HFFc6 (cell line): ENCODE measurements at regions not wholly inside any gene's neighbourhood (a gene's known extent, or its start where the extent isn't known, plus 50 kb on each side); places are given as distances from the start of the nearest gene placed in this dataset.

Experiments used
- DNase-seq: peaks from one replicate; pipeline ENCODE4 v3.0.0-alpha.2; 2018
- H3K27ac Mint-ChIP-seq: 2 replicates; pipeline ENCODE4 v1.8.0; 2020; ENCODE audit warnings: mild to moderate bottlenecking, mixed read lengths
- H3K27me3 Mint-ChIP-seq: 2 replicates; pipeline ENCODE4 v1.8.0; 2021; ENCODE audit warnings: mild to moderate bottlenecking, moderate library complexity, mixed read lengths; ENCODE audit not compliant: insufficient read depth
- H3K36me3 Mint-ChIP-seq: 2 replicates; pipeline ENCODE4 v1.8.0; 2021; ENCODE audit warnings: low read depth, mixed read lengths
- H3K4me1 Mint-ChIP-seq: 2 replicates; pipeline ENCODE4 v1.8.0; 2020; ENCODE audit warnings: low read depth, mixed read lengths
- H3K4me3 Mint-ChIP-seq: 2 replicates; pipeline ENCODE4 v1.8.0; 2020; ENCODE audit warnings: mild to moderate bottlenecking, moderate library complexity, mixed read lengths
- H3K9me3 Mint-ChIP-seq: 2 replicates; pipeline ENCODE4 v1.8.0; 2020; ENCODE audit warnings: mild to moderate bottlenecking, mixed read lengths
- TF ChIP-seq, protein P1 (sequence below): fragments of 200-600 bp; sonication (generic); IDR thresholded peaks from 2 replicates; pipeline ENCODE4 v1.5.0; 2021; ENCODE audit warnings: antibody characterized with exemption, mild to moderate bottlenecking

DNA sequence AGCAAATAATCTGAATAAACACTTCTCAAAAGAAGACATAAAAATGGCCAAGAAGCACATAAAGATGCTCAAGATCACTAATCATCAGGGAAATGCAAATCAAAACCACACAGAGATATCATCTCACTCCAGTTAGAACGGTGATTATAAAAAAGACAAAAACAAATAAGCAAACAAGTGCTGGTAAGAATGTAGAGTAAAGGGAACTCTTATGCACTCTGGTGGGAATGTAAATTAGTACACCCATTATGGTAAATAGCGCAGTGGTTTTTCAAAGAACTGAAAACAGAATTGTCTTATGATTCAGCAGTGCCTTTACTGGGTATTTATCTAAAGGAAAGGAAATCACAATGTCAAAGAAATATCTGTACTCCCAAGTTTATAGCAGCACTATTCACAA, 343.2 kb downstream of the HAPSTR1 start:
- no peak overlapping the region for H3K27ac Mint-ChIP-seq
- no peak for DNase-seq
- no peaks in the 10 kb centered on the region; the same call in 1 of the 2 replicates for H3K36me3 Mint-ChIP-seq
- H3K4me1 Mint-ChIP-seq: no peaks in the 10 kb centered on the region
- H3K27me3 Mint-ChIP-seq: no peaks in the 10 kb centered on the region
- H3K9me3 Mint-ChIP-seq: peaks cover 32% of the 10 kb centered on the region
- no peak overlapping the region for H3K4me3 Mint-ChIP-seq
- TF ChIP-seq, protein P1, sequence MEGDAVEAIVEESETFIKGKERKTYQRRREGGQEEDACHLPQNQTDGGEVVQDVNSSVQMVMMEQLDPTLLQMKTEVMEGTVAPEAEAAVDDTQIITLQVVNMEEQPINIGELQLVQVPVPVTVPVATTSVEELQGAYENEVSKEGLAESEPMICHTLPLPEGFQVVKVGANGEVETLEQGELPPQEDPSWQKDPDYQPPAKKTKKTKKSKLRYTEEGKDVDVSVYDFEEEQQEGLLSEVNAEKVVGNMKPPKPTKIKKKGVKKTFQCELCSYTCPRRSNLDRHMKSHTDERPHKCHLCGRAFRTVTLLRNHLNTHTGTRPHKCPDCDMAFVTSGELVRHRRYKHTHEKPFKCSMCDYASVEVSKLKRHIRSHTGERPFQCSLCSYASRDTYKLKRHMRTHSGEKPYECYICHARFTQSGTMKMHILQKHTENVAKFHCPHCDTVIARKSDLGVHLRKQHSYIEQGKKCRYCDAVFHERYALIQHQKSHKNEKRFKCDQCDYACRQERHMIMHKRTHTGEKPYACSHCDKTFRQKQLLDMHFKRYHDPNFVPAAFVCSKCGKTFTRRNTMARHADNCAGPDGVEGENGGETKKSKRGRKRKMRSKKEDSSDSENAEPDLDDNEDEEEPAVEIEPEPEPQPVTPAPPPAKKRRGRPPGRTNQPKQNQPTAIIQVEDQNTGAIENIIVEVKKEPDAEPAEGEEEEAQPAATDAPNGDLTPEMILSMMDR: no peak

DNA sequence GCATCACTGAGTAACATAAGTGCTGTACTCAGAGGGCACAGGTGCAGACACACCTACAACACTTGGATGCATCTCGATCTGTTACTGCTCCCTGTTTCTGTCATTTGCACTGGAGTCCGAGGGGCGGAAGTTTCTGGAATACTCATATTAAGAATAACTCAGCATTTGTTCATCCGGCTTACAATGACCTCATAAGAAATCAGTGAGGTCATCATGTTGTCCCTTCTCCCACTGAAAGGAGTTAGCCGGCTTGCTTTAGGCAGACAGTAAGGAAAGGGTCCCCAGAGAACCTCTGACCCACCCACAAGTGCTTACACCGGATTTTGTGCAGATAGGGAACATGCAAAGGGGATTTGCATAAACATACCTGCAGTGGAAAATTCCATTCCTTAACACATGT, 344.7 kb downstream of the HAPSTR1 start:
- Mint-ChIP-seq H3K27me3 (peaks cover 3% of the 10 kb centered on the region; the same call in 1 of the 2 replicates), H3K36me3 (no peaks in the 10 kb centered on the region; the same call in 1 of the 2 replicates), H3K4me1 (no peaks in the 10 kb centered on the region), H3K9me3 (peaks cover 35% of the 10 kb centered on the region), H3K4me3 (no peak overlapping the region), H3K27ac (no peak overlapping the region)
- DNase-seq: no peak
- TF ChIP-seq, protein P1: no peak

DNA sequence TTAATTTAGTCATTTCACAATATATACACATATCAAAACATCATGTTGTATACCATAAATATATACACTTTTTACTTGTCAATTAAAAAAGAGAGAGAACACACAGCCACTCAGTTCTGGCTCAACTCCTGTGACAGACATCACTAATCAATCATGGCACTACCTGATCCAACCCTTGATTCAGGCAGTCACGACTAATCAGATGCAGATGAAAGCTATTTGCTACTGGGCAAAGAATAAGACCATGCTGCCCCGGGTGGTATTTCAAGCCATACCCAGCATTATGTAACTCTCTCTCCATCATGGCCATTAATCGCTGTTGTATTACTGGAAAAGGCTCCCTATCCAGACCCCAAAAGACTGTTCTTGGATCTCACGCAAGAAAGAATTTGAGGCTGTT, 345.7 kb downstream of the HAPSTR1 start:
- Mint-ChIP-seq H3K4me1 (no peaks in the 10 kb centered on the region), H3K27me3 (peaks cover 4% of the 10 kb centered on the region; the same call in 1 of the 2 replicates), H3K27ac (no peak overlapping the region), H3K9me3 (peaks cover 40% of the 10 kb centered on the region), H3K4me3 (no peak overlapping the region), H3K36me3 (no peaks in the 10 kb centered on the region; the same call in 1 of the 2 replicates)
- no peak for DNase-seq
- TF ChIP-seq, protein P1: no peak

DNA sequence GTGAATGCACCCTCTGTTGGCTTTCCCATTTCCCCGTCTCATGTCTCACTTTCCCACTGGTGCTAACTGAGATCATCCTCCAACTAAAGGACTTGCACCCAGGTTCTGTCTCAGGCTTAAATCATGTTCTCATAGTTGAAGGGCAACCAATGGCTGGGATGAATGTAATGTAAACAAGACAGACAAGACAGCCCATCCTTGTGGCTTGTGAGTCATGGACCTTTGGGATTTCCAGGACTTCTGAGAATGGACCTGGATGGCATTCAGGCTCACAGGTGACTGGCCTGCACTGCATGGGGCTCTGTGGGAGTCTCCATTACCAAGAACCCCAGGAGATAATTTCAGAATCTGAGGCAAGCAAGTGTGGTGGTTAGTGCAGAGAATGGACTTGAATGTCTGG, 347.5 kb downstream of the HAPSTR1 start:
- H3K4me1 Mint-ChIP-seq: no peaks in the 10 kb centered on the region
- H3K27me3 Mint-ChIP-seq: peaks cover 4% of the 10 kb centered on the region; the same call in 1 of the 2 replicates
- H3K36me3 Mint-ChIP-seq: no peaks in the 10 kb centered on the region; the same call in 1 of the 2 replicates
- no peak for DNase-seq
- no peak overlapping the region for H3K27ac Mint-ChIP-seq
- no peak overlapping the region for H3K4me3 Mint-ChIP-seq
- peaks cover 39% of the 10 kb centered on the region for H3K9me3 Mint-ChIP-seq
- TF ChIP-seq, protein P1: no peak

DNA sequence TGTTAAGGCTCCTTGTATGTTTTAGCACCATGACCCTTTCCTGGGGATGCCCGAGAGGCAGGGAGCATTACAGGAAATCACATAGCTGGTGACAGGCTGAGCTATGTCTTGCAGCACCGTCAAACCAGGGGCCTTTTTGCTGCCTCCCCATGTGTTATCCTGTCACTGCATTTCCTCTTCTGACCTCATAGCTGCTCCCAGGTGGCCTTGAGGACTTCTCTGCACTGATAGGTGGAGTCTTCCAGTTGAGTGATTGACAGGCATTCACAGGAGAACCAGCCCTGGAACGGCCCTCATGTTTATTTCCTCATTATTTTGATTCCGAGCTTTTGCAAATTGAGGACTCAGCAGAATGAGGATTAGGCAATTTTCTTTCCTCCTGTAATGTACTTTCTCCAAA, 349.6 kb downstream of the HAPSTR1 start:
- Mint-ChIP-seq H3K4me3 (no peak overlapping the region), H3K27me3 (peaks cover 7% of the 10 kb centered on the region; the same call in 1 of the 2 replicates), H3K27ac (no peak overlapping the region), H3K9me3 (peaks cover 45% of the 10 kb centered on the region), H3K36me3 (0 out of 2 replicates have a peak, but pooled peaks cover 1% of the 10 kb centered on the region), H3K4me1 (no peaks in the 10 kb centered on the region)
- TF ChIP-seq, protein P1: no peak
- DNase-seq: no peak

DNA sequence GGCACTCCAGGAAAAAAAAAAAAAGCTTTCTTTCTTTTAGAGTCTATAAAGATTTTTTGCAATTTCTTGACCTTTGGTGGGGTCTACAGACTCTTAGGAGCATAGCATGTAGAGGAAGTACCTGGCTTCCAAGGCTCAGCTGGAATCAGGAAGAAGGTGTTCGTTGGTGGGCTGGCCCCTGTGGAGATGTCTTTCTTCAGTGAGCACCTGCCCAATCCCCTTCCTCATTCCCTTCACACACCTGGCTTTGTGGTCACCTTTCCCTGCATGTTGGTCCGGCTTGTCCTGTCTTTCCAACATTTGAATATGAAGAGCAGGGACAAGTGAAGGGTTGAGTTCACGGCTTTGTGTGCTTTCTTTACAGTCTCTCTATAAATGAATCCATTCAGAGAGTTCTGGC, 352.4 kb downstream of the HAPSTR1 start:
- Mint-ChIP-seq H3K4me3 (no peak overlapping the region), H3K36me3 (peaks cover 9% of the 10 kb centered on the region; the same call in 1 of the 2 replicates), H3K4me1 (no peaks in the 10 kb centered on the region), H3K9me3 (peaks cover 54% of the 10 kb centered on the region), H3K27ac (no peak overlapping the region), H3K27me3 (peaks cover 7% of the 10 kb centered on the region; the same call in 1 of the 2 replicates)
- no peak for DNase-seq
- TF ChIP-seq, protein P1: no peak
